HG02763 (cell line): ENCODE measurements at regions not wholly inside any gene's neighbourhood (a gene's known extent, or its start where the extent isn't known, plus 50 kb on each side); places are given as distances from the start of the nearest gene placed in this dataset.

ENCODE experiments used
- ATAC-seq: cut with Tn5 transposase; IDR thresholded peaks from one replicate; pipeline ENCODE4 v1.9.1; 2021; ENCODE audit warnings: mild to moderate bottlenecking, moderate library complexity; ENCODE audit not compliant: unreplicated experiment

DNA sequence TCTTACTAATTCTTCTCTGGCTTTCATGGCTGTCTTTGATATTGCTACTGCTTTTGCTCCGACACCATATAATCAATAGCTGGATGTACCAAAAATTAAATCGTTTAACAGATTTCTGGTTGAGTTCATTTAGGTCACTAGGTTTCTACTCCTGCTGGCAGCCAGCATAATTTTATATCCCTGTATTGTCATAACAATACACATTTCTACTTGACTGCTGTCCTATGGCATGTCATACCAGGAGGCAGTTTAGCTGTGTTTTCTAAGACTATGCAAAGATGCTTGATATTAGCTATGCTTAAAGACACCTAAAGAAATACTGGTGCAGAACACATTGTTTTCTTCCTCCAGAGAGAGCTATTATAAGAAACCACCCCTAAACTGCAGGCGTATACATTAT lies 337.2 kb upstream of the CDH6 start:
- ATAC-seq: no peak

DNA sequence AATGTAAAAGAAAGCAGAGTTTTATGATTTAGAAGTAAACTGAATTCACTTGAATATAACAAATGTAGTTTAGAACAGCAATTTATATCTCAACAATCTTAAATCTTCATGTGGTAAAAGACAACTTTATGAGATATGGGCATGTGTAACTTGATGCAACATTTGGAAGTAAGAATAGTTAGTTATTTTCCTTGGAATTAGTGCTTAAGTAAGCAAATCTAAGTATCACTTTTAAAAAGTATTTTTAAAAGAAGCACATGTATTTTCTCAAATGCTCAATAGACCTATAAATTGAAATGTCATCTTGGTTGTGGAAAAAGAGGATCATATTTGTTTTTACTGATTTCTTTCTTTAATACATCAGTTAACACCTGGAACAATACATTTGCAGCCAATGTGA lies 340.3 kb upstream of the CDH6 start:
- no peak for ATAC-seq

DNA sequence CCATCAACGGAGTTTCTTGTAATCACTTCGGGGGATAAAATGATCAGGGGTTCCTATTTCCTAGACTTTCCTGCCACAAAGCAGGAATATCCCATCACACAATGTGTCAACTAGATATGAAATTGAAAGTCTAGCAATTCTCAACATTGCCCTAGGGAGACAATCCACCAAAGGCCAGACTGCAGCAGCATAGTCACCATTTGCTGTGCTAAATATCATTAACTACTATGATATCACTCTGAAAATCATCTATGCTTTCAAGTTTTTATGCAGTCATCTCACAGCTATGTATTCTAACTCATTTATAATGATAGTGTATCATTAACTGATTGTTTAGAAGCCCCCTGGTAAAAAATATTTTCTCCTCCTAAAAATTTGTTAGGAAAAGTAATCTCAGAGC lies 342.6 kb upstream of the CDH6 start:
- ATAC-seq: no peak

GRCh38 chr5:30849931-30850710 lies 343.4 kb upstream of the CDH6 start:
- no peak for ATAC-seq

- ATAC-seq: no peak
Observed at GRCh38 chr5:30846171-30846570, 347.3 kb upstream of the CDH6 start.

GRCh38 chr5:30845194-30845593 lies 348.3 kb upstream of the CDH6 start:
- ATAC-seq: no peak

GRCh38 chr5:30843541-30843940 lies 349.9 kb upstream of the CDH6 start:
- no peak for ATAC-seq

GRCh38 chr5:30839956-30840355 lies 353.5 kb upstream of the CDH6 start:
- ATAC-seq: no peak

DNA sequence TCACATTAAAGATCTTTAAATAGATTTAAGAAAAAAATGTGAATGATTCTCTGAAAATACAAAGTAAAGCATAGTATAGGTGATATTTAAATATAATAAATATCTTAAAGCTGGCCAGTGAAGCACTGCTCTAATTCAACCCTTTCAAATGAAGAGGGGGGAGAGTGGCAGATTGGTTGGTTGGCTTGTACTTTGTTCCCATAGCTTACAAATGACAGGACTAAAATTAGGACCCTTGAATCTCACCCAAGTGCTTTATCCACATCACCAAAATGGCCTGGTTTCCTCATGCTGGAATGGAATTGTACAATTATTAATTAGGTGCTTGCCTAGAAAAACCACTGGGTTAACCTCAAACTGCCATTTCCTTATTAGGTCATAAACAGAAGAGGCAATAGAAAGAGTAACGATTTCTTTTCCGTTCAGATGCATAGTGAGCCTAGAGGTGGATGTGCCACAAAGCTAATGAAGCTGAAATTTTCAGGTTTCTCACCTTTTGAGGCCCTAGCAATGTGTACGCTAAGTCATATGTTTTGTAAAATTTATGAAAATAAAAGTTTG lies 354.5 kb upstream of the CDH6 start:
- ATAC-seq: no peak

- no peak for ATAC-seq
Observed at GRCh38 chr5:30832519-30832918, 361.0 kb upstream of the CDH6 start.

DNA sequence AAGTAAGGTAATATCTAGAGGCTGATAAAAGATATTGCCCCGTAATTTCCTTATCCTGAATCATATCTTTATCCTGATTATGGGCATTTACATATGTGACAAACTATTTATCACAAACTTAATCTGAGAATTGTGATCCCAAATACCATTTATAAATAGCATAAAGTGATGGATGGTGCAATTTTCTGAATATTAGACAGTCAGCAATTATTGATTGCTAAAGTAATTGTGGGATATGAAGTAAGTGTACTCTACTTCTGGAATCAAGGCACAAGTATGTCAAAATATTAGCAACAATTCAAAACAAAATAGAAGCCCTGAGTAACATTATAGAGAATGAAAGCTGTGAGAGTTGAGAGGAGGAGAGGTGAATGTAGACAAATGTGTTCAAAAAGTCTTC lies 361.9 kb upstream of the CDH6 start:
- no peak for ATAC-seq

GRCh38 chr5:30831123-30831522 lies 362.4 kb upstream of the CDH6 start:
- ATAC-seq: no peak

- ATAC-seq: no peak
Observed at GRCh38 chr5:30811298-30811697, 382.2 kb upstream of the CDH6 start.

GRCh38 chr5:30809933-30810332 lies 383.6 kb upstream of the CDH6 start:
- no peak for ATAC-seq

DNA sequence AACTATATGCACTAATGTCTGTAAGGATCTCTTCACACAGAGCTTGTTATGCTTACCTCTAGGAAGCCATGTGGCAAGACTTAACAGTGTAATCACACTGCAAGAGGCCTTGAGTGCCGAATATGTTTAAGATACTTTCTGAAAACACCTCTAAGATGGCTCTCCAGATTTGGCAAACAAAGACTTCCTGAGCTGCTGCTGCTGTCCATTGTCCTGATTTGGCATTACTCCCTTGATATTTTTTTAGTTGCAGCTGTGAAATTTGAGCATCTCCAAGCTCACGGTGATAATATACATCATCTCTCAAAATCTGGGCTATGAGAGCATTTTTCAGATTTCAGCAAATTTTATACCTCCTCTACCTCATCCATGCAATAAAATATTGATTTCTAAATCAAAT lies 384.5 kb upstream of the CDH6 start:
- ATAC-seq: no peak

DNA sequence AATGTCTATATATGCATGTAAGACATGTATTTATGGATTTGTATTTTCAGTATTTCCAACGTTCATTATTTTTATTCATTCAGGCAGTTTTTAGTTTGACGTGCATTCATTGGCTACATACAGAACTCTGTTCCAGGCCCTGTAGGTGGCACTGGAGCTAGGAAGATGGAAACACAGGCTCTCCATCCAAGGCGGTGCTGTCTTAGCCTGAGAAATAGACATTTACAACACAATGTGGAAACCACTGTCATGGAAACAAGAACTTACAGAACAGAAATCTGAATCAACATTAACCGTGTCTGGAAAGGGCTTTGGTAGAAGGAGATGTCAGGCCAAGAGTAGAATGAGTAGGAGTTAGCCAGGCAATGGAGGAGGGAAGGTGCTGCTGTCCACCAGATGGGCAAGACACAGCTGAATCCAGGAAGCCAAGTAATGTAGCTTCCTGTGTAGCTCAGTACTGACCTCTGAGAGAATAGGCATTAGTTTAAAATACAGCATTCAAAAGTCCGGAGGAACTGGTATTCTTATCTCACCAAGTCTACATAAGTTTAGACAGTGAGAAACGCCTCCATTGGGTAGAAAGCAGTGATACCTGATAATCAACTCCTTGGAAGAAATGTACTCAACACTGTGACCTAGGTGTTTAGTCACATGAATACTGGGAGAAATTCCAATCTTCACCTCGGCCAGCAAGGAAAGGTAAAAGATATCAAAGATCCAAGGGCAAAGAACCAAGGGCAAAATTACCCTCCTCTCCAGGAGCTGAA lies 388.6 kb upstream of the CDH6 start:
- no peak for ATAC-seq

DNA sequence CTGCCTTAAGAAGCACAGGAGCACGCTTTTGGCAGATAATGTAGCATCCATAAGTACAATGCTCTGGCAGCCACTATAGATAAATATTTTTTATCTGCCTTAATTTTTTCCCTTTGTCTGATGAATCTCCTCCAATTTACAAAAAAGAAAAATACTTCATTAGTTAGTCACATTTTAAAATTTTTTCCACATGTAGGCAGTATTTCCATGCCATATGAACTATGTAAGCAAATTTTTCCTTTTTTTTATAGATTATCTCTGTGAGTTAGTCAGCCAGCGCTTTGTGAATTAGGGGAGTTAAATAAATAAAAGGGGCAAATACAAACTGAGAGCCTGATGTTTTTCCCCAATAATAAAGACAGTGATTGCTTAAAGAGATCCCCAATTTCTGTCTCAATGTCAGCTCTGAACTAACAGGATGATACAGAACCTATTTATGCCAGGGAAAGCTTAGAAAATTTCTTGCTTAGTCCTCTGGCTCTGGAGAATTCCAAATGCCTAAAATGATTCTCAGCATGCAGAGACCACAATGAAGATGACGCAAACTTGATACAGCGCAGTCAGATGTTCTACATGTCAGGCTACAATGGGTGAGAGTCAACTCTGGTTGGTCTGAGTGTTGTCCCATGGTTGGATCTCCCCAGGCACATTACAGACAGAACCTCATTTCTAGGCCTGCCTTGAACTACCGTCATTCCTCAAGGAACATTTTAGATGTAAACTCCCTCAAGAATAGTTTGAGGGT lies 390.4 kb upstream of the CDH6 start:
- ATAC-seq: no peak

GRCh38 chr5:30781643-30782042 lies 411.8 kb upstream of the CDH6 start:
- no peak for ATAC-seq

GRCh38 chr5:30768056-30768690 lies 425.3 kb upstream of the CDH6 start:
- ATAC-seq: no peak

GRCh38 chr5:30765706-30766105 lies 427.8 kb upstream of the CDH6 start:
- ATAC-seq: no peak

DNA sequence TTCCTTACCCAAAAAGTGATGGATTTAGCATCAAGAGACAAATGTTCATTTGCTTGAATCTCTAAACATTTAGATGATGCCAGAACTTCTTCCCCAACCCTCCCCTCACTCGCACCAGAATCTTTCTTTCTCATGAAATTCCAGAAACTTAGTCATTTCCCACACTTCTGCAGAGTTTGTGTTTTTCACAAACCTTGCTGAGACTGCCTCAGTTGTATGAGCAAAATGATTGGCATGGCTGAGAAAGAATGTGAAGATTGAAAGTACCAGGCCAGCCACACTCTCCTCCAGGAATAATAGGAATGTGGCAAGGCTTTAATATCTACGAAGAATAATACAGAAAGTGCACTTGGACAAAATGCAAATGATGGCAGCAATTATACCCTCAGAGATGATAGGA lies 428.3 kb upstream of the CDH6 start:
- ATAC-seq: no peak
